Kidney capillary endothelial cell (primary cell): ENCODE measurements at regions not wholly inside any gene's neighbourhood (a gene's known extent, or its start where the extent isn't known, plus 50 kb on each side); places are given as distances from the start of the nearest gene placed in this dataset.

Experiments
- DNase-seq: peaks from one replicate; pipeline ENCODE4 v3.0.0-alpha.2; 2018; ENCODE audit warnings: low spot score

GRCh38 chr10:33739031-33739430, 404.6 kb upstream of the NRP1 start:
- no peak for DNase-seq

- DNase-seq, result no peak
Observed at GRCh38 chr10:33735464-33735923, 401.0 kb upstream of the NRP1 start.

DNA sequence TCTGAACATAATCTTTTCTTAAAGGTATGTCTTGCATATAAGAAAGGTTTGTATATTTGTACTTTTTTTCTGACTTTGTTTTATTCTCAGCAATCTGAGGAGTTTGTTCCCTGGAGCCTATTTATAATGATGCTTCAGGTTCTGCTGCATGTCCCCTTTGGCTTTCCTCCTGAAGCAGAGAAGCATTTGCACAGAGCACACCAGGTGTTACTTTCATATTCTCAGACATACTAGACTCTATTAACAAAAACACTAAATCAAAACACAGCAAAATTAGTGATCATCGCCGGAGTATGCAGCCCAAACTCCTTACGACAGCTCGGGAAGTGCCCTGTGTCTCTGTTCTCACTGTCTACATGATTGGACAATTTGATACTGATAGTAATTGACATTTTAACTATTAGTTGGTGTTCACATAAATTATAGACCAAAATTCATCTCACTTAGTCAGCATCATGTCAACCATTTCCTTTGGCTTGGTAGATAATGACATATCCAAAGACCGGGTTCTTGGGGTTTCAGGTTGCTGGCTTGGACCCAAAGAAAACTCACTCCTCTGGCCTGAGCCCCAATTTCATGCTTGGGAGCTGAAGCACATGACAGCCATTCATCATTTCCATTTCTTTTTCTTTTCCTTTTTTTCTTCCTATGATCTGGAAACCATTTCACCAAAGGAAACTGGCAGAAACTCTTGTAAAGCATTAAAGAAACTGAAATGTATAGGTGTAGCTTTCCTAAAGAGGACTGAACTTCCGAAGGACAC, 400.1 kb upstream of the NRP1 start:
- no peak for DNase-seq

DNA sequence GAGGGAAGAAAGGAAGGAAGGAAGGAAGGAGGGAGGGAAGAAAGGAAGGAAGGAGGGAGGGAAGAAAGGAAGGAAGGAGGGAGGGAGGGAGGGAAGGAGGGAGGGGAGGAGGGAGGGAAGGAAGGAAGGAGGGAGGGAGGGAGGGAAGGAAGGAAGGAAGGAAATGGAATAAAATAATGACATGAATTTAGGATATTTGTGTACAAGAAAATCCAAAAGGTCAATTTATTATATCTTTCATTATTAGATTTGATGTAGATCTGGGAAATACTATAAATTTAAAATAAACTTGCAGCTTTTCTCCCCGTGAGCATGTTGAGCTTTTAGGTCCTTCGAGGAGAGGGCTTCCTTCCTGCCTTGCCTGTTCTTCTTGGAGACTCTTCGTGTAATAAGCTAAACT, 398.6 kb upstream of the NRP1 start:
- DNase-seq, result no peak

DNA sequence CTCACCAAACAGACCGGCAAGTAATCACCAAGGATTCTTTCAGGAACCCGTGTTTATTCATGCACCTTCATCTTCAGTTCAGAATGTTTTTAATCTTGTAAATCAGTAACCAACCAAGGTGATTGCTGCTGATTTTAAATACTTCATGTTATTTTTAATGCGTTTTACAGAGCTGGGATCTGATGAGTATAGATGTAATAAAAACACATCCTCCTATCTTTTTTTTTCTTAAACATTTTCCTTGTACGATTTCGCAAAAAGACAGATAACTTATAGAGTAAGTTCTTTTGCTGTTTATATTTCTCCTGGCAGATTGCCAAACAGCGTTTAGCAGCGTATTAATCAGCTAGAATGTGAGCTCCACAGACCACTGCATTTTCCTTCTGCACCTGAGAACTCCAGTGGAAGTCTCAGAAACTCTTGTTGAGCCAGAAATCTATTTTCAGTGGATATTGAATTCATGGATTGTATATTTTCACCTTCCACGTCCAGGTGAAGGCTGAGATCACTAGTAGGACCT, 397.8 kb upstream of the NRP1 start:
- no peak for DNase-seq

DNA sequence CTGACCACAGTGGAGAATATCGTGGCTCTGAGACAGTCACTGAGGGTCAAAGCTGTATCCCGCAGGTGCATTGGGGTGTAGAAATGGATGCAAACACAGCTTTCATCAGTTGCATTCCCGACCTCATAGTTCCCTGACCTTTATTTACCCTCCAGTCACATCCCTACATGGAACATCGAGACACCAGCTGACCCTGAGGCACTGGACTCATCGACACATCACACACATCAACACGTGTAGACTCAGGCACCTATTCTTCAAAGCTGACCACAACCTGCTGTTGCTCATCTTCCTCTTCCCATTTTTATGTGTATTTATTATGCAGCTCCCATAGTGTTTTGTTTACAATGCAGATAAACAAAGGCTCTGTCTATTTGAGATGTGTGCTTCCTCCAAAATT, 396.9 kb upstream of the NRP1 start:
- DNase-seq, result no peak

GRCh38 chr10:33725430-33725829, 391.0 kb upstream of the NRP1 start:
- DNase-seq, result no peak

DNA sequence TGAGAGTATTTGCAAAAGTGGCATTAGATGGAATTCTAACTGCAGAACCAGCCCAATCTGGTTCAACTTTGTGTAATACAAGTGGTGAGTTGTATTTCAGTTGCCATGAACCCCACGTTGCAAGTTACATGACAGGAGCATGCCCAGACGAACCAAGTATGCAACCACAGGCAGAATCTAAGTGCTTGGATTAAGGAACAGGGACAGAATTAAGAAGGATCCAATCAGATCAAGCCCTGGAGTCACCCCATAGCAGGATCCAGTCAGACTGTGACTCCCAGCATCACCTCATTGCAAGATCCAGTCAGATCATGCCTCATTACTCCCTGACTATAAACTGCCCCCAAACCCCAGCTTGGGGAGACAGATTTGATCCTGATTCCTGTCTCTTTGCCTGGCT, 388.7 kb upstream of the NRP1 start:
- no peak for DNase-seq

- DNase-seq, result peak; percentile 71
Observed at GRCh38 chr10:33722067-33722466, 387.6 kb upstream of the NRP1 start.

DNA sequence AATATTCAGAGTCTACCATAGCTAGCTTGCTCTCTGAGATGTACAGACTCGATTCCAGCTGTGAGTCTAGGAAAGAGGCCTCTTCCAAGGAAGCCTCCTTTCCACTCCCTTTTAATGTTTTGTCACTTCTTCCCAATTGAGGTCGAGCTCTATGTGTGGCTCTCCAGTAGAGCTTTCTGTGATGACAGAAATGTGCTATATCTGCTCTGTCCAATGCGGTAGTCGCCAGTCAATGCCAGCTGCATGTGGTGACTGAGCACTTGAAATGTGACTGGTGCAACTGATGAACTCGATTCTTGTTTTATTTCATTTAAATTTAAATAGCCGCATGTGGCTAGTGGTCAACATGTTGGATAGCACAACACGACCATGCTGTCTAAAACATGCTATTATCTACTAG, 387.0 kb upstream of the NRP1 start:
- peak; percentile 7 for DNase-seq

DNA sequence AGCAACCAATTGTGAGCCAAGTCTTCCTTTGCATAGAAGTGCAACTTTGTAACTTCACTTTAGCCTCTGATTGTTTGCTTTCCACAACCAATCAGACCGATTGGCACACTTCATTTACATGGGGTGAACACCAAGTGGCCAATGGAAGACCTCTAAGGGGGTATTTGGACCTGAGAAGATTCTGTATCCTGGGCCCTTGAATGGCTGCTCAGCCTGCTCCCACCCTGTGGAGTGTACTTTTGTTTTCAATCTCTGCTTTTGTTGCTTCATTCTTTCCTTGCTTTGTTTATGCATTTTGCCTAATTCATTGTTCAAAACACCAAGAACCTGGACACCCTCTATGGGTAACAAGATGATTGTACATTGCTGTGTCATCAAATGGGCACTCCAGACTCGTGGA, 385.7 kb upstream of the NRP1 start:
- DNase-seq, result no peak

GRCh38 chr10:33719005-33719703, 384.7 kb upstream of the NRP1 start:
- DNase-seq, result no peak

- DNase-seq, result no peak
Observed at GRCh38 chr10:33716501-33717267, 382.2 kb upstream of the NRP1 start.

DNA sequence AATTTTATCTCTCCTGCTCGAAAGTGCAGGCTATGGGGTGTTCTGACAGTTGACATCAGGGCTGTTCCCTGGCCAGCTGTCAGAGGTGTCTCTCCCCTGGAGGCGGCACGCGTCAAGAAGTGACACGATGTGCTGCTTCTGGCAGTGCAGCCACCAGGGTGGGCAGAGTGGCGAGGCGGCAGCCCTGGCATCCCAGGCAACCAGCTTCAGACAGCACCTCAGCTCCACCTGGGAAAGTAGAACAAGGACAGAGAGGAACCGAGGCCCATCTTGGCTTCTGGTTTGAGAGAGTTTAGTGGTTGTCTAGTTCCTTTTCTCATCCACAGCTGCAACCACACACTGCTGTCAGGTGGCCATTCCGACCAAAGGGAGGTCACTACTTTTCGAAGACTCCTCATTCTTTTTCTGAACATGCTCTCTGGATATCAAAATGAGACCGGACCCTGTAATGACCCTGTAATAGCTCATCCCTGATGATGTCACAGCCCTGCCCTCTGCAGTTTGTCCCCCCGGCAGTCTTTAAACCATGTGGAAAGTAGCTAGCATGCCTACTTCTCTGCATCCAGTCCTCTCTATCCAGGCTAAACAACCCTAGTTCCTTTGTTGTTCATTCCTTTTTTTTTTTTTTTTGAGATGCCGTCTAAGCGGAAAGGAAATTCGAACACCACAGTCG, 381.0 kb upstream of the NRP1 start:
- no peak for DNase-seq

- no peak for DNase-seq
Observed at GRCh38 chr10:33712825-33713224, 378.4 kb upstream of the NRP1 start.

- DNase-seq, result no peak
Observed at GRCh38 chr10:33710006-33710405, 375.5 kb upstream of the NRP1 start.

GRCh38 chr10:33709008-33709753, 374.7 kb upstream of the NRP1 start:
- no peak for DNase-seq

DNA sequence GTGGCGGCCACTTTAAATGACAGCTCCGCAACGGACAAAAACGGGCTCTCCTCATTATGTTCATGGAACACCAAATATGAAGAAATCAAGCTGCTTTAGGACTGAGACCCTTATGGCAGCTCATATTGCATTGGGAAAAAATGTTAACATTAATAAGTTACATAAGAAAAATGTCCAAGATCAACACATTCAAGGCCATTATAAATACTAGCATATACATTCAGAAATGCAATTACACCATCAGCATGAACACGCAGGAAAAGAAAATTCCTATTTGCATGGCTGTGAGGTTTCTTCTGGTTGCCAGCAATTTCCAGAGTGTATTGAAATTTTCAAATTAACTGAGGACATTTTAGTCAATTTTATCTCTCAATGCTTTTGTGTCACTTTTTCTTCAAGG, 374.1 kb upstream of the NRP1 start:
- DNase-seq, result no peak

DNA sequence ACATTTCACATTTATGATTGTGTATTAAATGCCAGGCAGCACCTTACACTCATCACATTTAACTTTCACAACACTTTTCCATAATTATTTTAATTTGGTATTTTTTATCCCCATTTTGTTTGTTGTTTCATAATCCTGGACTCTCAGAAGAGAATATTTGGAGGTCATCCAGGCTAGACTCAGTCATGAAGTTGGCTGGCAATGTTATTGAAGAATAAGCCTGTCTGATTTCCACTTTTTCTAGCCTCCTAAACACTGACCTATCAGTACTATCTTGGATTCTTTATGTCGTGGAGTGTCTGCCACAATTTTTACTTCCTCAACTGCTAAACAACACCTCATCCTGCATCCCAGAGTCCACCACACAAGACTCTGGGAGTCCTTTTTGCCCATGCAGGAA, 372.3 kb upstream of the NRP1 start:
- DNase-seq, result no peak

DNA sequence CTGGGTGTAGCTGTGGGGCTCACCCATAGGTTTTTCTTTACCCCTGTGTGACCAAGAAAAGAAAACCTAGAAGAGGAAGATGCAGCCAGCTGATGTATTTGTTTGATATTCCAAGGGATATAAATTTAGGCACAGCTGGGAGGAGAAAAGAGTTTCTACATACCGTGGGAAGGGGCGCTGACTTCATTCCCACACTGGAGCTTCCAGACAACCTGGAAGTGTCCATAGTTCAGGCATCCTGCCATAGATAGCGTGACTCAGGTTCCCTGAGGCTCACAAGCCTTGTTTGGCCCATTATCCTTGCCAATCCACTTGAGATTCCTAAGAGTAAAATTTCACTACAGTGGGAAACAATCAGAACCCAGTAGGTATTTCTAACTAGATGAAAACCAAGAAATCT, 371.7 kb upstream of the NRP1 start:
- no peak for DNase-seq

DNA sequence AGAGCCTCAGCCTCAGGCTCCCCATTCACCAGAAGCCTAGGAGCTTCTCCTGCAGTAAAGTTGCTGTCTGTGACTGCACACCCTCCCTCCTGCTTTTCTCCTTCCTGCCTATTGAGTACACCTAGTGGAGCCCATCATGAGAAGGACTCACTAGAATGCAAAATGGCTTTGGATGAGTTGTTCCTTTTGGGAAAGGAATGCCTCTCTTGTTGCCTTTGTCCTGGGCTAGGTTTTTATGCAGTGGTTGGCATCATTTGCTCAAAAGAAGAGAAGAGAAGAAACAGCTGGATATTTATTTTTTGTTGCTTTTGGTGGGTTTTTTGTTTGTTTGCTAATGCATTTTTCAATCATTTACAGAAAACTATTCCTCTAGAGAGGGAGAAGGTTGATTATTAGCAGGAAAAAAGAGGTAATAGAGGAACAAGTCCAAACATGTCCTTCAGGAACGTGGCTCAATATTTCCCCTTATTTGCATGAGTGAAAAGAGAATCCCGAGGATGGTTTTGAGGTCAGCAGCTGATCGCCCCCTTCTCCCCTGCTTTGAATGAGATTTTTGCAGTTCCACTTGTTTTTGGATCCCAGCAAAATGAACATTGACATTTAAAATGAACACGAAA, 369.9 kb upstream of the NRP1 start:
- no peak for DNase-seq
